ENCODE measurements at regions not wholly inside any gene's neighbourhood (a gene's known extent, or its start where the extent isn't known, plus 50 kb on each side); places are given as distances from the start of the nearest gene placed in this dataset.

DNA sequence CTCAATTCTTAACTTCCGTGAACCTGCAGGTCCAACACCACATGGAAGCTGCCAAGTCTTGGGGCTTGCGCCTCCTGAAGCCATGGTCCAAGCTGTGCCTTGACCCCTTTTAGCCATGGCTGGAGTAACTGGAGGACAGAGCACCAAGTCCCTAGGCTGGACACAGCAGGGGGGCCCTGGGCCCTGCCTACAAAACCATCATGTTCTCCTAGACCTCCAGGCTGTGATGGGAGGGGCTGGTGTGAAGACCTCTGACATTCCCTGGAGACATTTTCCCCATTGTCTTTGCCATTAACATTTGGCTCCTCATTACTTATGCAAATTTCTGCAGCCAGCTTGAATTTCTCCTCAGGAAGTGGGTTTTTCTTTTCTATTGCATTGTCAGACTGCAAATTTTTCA is 570.1 kb downstream of the FSCB start:
- no peak for TF ChIP-seq POLR2A (IDR thresholded peaks at IDR 0.05)
- TF ChIP-seq, protein P1, sequence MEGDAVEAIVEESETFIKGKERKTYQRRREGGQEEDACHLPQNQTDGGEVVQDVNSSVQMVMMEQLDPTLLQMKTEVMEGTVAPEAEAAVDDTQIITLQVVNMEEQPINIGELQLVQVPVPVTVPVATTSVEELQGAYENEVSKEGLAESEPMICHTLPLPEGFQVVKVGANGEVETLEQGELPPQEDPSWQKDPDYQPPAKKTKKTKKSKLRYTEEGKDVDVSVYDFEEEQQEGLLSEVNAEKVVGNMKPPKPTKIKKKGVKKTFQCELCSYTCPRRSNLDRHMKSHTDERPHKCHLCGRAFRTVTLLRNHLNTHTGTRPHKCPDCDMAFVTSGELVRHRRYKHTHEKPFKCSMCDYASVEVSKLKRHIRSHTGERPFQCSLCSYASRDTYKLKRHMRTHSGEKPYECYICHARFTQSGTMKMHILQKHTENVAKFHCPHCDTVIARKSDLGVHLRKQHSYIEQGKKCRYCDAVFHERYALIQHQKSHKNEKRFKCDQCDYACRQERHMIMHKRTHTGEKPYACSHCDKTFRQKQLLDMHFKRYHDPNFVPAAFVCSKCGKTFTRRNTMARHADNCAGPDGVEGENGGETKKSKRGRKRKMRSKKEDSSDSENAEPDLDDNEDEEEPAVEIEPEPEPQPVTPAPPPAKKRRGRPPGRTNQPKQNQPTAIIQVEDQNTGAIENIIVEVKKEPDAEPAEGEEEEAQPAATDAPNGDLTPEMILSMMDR (IDR thresholded peaks at IDR 0.05), result no peak

All from thyroid gland (tissue), 4 donors.